Breast epithelium (tissue), 3 donors: ENCODE measurements at regions not wholly inside any gene's neighbourhood (a gene's known extent, or its start where the extent isn't known, plus 50 kb on each side); places are given as distances from the start of the nearest gene placed in this dataset.

Experiments
- CTCF ChIP-seq, 3 donors: fragments of 450-650 bp; IDR thresholded peaks; one replicate each; pipeline ENCODE4 v1.5.1; 2016 to 2017; ENCODE audit warnings: antibody characterized with exemption in 3 of 3, mild to moderate bottlenecking in 3 of 3, moderate library complexity in 3 of 3
- POLR2A ChIP-seq: fragments of 450-650 bp; IDR thresholded peaks from one replicate; pipeline ENCODE4 v1.6.1; 2016; ENCODE audit warnings: antibody characterized with exemption, mild to moderate bottlenecking, moderate library complexity
- POLR2AphosphoS5 ChIP-seq, 3 donors: sonication (generic); formaldehyde crosslinking; IDR thresholded peaks; one replicate each; pipeline ENCODE4 v1.6.1; 2017; ENCODE audit warnings: antibody characterized with exemption in 3 of 3

GRCh38 chrX:56503941-56504673, 59.3 kb upstream of the UBQLN2 start:
- no peak for TF ChIP-seq CTCF (IDR thresholded peaks at IDR 0.05)
- no peak for TF ChIP-seq POLR2AphosphoS5 (IDR thresholded peaks at IDR 0.05)
- TF ChIP-seq POLR2A, result no peak
